Transverse colon (tissue), 4 donors: ENCODE measurements at regions not wholly inside any gene's neighbourhood (a gene's known extent, or its start where the extent isn't known, plus 50 kb on each side); places are given as distances from the start of the nearest gene placed in this dataset.

Experiments
- CTCF ChIP-seq, 5 experiments: fragments of 200-600 bp in 3 of 5; fragments of 450-650 bp in 2 of 5; sonication (generic) in 3 of 5; IDR thresholded peaks; 1 replicate in 2 of 5; 2 replicates in 3 of 5; pipeline ENCODE4 v1.5.1; 2016 to 2017; ENCODE audit warnings: antibody characterized with exemption in 5 of 5, inconsistent platforms in 3 of 5, mild to moderate bottlenecking in 2 of 5, moderate library complexity in 1 of 5
- POLR2A ChIP-seq: fragments of 450-650 bp; IDR thresholded peaks from one replicate; pipeline ENCODE4 v1.6.1; 2016; ENCODE audit warnings: antibody characterized with exemption, mild to moderate bottlenecking, moderate library complexity
- POLR2AphosphoS5 ChIP-seq, 3 donors: sonication (generic); formaldehyde crosslinking; IDR thresholded peaks; one replicate each; pipeline ENCODE4 v1.6.1; 2016; ENCODE audit warnings: antibody characterized with exemption in 3 of 3

DNA sequence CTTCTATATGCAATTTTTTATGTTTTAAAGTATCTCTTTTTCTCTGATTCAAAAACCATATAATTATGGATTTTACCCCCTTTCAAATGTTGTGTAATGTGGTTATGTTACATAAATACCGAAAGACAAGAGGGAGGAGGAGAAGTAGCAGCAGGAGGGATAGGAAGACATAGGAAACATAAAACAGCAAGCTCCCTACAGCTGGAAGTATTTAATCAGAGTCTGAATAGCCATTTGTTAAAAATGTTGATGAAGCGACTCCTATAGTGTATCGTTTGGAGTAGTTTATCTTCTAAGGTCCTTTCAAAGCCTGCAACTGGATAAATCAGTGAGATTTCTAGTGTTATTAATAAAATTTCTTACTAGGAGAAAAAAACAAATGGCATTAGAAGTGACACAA is 598.1 kb upstream of the GOLIM4 start:
- TF ChIP-seq CTCF (IDR thresholded peaks at IDR 0.05) (no peak), POLR2AphosphoS5 (IDR thresholded peaks at IDR 0.05) (no peak), POLR2A (no peak)
